Activated CD4-positive, CD25-positive, alpha-beta regulatory T cell (primary cell): ENCODE measurements at regions not wholly inside any gene's neighbourhood (a gene's known extent, or its start where the extent isn't known, plus 50 kb on each side); places are given as distances from the start of the nearest gene placed in this dataset.

Experiments
- DNase-seq, 4 experiments: peaks; one replicate each; lab custom pipeline; 2025; lab: John Stamatoyannopoulos, UW

DNA sequence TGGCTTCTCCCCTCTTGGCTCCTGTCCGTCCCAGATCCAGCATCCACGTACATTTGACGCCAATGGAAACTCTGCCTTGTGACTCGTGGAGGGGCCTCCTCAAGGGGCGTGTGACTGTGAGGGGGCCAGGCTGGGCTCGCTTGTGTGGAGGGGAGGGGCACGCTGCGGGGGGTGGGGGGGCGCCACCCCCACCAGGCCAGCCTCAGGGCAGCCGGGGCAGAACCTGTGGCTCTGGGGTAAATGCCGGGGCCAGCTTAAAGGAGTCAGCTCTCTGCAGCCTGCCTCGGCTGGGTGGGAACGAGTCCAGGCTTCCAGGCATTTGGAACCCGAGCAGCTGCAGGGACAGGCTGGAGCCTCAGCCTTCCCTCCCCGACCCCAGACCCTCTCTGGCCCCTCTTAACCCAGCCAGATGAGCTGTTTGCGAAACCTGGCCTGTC is 94.1 kb downstream of the SIK1 start:
- DNase-seq, result no peak

DNA sequence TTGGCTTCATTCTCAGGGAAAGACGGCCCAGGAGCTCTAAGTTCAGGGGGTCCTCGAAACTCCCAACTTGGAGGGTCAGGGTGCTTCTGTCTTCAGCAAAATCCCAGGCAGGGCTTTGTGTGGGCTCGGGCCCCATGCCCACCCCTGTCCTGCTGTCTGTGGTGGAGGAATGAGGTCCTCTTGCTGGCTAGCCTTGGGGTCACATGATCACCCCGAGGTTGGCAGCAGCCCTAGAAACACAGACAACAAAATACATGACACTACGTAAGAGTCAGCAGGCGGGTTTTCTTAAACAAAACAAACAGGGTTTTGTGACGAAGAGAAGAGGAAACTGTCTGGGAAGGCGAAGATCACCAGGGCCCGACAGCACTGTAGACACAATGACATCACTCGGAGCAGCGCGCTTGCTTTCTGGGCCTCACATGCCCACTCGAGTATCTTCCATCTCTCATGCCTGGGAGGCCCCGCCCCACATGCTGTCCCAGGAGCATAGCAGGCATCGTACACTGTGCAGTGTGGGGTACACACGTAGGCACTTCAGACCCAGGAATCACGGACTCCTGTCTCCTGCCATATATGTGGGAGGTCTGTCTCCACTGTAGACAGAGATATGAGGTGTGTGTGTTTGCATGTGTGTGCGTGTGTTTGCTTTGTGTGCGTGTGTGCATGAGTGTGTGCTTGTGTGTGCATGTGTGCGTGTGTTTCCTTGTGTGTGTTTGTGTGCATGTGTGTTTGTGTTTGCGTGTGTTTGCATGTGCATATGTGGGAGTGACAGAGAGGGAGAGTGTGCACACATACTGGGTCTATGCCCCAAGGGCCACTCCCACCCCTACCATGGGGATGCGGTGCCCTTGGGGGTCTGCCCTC is 94.7 kb downstream of the SIK1 start:
- no peak for DNase-seq

DNA sequence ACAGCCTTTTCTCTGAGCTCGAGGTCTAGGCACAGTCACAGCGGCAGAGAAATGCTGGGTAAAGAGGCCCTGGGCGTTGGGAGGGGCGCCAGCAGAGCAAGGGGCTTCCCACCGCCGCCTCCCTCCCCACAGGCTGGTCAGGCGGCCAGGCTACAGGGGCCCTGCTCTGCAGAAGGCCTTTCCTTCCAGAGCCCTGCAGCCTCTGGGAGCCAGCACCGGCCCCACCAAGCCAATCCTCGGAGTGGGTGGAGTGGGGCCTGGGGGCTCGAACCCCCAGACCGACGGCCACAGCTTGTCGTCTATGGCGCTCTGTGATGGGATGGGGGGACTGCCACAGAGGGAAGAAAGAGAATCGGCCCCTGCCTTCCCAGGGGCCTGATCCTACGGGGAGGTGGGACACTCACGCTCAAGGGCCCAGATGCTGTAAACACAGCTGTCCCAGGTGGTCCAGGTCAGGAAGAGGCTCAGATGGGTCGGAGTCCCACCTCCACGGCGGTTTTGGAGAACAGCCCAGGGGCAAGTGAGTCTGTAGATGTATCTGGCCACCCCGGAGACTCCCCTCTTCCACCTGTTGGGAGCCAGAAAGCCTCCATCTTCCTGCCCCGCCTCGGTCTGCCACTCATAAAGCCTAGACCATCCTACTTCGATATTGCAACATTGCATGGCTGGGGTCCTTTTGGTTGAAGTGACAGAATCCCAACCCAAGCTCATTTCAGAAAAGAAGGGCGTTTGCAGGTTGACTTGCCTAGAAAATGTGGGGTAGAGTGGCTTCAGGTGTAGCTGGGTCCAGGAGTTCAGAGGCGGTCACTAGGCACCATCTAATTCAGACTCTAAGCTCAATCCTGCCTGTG is 95.6 kb downstream of the SIK1 start:
- DNase-seq, result no peak

DNA sequence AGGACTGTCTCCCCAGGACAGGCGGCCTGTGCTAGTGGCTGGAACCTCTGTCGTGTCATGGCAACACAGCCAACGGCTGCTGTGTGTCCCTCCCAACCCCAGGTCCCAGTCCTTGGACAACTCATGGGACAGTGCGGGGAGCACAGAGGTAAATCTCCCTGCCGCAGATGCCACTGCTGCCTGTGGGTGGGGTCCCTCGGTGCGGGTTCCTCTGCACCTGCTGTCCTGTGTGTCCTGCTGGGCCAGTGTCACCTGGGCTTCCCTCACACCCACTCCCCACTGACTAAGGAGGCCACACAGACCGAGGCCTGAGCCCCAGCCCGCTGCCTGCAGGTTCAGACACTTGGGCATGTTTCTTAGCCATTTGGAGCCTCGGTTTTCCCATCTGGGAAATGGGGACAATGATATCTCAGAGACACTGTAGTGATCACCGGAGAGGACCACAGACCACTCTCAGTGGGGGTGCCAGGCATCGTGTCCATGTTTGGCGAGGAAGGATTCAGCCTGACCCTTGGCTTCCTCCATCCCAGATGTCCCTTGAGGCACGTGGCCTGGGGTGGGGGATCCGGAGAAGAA is 96.5 kb downstream of the SIK1 start:
- no peak for DNase-seq

DNA sequence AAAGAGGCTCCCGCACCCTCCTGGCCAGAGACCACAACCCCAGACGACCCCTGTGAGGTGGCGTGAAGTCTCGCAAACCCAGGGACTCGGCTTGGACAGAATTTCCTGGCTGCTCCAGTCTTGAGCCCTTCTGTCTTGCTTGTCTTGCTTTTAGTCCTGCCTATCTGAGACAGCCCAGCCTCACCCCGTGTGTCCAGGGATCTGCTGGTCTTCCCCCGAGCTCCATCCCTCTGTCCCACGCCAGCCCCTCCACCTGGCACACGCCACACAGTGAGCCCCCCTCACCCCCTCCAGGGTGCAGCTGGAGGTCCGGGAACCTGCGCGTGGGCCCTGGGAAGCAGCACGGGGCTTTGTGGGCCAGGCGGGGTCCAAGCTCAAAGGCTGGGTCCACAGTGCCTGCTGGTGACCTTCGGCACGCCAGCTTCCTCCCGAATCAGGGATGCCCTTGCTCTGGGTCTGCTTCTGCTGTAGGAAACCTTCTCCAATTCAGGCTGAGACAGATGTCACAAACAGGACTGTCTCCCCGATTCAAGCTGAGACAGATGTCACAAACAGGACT is 97.1 kb downstream of the SIK1 start:
- no peak for DNase-seq

DNA sequence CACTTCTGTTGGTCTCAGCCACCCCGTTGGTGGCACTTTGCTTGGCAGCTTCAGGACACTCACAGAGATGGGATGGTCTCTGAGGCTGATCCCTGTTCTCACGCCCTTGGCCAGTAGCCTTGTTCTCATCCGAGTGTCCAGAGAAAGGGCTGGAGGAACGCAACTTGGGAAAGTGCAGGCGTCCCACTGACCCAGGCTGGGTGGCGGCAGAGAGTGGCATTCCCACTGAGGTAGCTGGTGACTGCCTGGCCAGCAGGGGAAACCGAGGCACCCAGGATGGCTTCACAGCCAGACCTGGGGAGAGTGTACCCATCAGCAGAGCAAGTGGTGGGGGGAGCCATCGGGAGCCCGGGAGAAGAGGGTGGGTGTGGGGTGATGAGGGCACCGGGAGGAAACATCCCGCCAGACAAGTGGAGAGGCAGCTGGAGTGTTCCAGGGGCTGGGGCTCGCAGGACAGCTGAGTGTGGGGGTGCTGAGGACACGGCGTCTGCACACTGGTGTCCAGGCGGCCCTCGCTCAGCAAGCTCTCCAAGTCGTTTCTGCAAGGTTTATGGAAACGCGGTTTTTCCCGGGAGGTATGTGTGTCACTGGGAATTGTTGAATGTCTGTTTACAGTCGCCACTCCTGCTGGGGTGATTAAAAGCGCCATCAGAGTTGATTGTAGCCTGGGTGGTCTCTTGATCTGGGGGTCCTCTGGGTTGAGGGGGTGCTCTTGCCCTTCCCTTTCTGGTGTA is 97.8 kb downstream of the SIK1 start:
- no peak for DNase-seq

DNA sequence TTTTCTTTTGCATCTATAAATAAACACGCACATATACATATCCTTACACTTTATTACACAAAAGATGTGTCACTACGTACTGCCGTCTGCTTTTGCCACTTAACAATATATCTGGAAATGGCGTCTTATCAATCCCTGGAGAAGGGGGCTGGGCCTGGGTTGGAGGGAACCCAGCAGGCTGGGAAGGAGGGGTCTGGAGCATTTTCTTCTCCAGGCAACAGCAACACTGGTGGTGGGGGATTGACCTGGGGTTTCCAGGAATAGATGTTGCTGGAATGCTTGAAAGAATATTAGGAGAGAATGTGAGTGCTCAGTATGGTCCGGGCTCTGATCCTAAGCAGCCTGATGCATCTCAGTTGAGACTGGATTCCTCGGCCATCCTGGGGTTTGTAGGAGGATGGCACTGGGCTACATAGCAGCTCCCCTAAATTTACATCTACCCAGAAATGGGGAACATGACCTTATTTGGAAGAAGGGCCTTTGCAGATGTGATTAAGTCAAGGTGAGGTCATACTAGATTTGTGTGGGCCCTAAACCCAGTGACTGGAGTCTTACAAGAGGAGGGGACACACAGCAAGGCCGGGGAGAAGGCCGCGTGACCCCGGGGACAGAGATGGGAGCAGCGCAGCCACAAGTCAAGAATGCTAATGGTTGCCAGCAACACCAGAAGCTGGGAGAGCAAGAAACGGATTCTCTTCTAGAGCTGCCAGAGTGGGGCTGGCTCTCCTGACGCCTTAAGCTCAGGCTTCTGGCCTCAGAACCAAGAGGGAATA is 98.6 kb downstream of the SIK1 start:
- no peak for DNase-seq

DNA sequence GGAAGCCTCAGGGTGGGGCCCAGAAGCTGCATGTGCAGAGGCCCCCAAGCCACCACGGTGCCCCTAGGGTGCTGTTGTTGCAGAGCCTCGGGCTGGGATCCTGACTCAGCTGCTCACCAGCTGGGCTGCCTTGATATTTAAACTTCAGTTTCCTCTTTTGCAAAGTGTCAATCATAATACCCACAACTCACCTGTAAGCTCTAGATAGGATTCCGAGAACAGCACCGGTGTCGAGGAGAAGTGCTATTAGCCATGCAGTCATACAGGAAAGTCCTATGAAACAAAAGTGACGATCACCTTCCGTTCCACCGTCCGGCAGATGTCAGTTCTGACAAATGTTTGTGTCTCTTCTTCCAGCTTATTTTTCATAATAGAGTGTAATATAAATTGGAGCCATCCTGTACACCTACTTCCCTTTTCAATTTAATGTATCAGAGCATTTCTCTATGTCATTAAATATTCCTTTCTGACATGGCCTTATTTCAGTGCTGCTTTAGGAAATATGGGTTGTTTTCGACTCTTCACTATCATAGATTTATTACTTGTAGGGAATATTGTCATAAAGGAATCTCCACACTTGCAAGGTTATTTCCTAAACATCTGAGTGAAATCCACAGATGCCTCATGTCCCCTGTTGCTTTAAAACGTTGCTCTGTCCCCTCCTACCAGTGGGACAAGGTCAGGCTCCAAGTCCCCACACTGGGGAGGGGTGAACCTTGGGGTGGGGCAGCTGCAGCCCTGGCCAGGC is 100.8 kb downstream of the SIK1 start:
- no peak for DNase-seq

DNA sequence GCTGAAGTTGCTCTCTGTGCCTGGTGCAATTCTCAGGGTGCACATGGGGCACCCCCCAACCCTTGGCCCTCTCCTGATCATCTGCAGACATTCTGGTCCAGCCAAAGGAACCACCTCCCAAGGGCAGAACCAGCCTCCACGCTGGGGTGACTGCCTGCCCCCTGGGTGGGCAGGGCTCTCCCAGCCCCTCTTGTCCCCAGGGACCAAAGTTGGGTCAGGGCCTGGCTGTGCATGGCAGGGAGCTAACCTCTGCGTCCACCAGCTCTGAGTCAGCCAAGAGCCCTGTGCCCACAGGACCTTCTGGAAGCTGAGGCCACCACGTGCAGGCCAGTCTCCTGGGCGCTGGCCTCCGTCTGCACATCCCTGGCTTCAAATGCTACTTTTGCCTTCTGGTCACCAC is 101.9 kb downstream of the SIK1 start:
- no peak for DNase-seq

DNA sequence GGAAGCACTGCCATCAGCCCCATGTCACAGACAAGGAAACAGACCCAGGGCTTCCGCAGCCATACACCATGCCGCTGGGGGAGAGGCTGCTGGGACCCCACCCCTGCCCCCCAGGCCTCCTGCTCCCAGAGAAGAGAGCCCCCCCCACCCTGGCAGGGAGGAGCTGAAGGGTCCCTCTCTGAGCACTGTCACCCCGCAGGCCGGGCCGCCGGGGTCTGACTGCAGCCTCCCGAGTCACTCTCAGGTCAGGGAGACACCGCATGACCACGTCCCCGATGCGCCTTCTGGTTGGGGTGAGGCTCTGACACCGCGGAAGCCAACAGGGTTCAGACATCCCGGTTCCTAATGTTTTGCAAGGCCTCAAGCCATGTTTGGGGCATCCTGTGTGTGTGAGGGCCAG is 102.3 kb downstream of the SIK1 start:
- no peak for DNase-seq

DNA sequence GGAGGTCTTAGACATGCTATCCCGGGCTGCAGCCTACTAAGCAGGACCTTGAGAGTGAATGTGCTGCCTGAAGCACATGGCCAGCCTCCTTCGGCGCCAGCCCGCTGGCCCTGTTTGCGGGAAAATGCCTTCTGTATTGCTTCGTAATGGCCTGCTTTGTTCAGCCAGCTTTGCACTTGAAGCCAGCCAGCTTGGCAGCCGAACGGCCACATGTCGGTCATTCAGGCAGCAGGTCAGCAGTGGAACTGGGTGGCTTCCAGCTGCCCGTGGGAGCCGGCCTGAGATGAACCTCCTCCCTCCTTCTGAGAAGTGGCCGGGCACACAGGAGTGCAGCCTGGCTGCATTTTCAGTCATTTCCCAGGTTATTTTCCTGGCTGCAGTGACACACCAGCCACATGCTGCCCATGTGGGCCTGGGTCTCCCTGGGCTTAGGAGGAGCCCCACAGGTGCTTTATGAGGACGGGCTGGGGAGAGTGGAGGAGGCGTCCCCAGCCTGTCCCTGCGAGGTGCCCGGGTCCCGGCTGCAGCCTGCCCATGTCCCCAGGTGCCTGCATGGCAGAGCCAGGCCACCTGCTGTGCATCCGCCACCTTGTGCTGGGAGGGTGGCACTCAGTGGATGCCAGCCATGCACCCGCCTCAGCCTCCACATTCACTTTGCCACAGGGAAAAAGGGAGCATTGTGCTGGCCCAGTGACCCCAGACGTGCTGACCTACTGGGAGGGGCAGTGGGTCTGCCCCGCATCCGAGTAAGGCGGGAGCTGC is 103.5 kb downstream of the SIK1 start:
- DNase-seq, result no peak

DNA sequence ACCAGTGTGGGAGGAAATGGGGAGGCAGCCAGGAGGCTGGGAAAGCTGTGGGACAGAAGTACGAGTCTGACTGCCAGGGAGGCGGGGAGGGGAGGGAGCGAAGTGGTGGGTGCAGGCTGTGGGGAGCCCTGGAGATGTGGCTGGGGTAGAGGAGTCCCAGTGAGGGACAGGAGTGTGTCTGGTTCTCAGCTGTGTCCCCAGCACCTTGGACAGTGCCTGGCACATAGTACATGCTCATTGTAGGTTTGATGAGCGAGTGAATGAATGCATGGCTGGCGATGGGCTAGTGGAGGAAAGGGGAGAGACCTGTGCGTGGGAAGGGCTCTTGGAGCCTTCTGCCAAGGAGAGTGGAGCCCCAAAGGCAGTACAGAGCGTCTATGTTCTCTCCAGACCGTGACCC is 104.1 kb downstream of the SIK1 start:
- DNase-seq, result no peak

DNA sequence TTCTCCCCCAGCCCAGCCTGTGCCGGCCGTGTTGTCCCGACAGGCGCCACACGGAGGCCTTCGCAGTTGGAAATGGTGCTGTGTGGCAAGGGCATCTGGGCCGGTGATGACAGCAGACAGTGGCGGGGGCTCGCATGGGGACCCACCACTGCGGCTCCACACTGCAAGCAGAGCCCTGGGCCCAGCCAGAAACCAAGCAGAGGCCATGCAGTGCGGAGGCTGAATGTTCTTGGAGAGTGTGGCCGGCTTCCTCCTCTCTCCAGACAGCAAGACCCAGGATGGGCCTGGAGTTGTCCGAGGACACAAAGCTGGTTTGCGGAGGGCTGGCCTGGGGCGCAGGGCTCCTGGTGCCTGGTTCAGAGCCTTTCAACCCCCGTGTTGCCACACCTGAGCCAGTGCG is 104.6 kb downstream of the SIK1 start:
- no peak for DNase-seq

DNA sequence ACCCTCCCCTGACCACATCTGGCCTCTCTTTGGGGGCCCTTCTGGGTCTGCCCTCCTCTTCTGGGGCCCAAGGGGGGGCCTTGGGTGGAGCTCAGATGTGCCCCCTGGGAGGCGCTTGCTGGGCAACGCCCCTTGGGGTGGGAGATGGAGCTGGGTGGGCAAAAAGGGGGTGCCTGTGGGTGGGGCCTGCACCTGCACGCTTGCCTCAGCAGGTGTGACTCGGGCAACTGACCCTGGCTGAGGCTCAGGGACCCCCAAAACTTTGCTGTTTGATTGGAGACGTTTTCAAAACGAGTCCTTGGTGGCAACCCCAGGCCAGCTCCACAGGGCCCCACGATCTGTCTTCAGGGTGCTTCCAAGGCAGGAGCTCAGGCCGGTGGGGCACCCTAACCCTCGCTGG is 105.3 kb downstream of the SIK1 start:
- no peak for DNase-seq

DNA sequence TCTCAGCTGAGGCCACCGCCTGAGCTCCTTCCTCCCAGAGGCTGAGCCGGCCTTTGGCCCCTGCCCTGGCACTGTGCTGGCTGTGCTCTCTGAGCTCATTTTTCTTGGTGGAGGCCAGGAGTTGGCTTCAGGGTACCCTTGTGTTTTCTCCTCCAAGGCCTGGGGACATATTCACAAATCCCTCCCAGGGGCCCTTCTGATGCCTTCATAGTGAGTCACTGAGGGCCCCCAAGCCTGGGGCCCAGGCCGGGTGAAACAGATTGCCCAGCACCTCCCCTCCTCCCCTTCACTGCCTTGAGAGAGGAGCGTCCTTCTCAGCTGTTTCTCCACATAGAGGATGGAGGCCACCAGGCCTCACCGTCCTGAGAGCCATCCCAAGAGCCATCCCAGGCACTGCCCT is 105.8 kb downstream of the SIK1 start:
- no peak for DNase-seq

DNA sequence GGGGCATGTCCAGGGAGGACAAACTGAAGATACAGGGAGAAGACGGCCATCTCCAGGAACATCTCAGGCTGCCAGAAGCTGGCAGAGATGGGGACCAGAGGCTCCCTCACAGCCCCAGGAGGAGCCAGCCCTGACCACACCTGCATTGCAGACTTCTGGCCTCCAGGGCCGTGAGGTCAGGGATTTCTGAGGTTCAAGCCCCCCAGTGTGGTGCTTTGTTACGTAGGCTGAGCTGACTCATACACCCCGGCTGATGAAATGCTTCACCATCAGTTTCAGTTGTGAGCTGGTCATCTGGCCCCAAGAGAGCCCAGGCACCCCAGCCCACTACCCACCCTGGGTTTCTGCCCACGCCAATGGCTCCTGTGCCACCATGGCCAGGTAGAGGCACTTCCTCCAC is 106.4 kb downstream of the SIK1 start:
- DNase-seq, result no peak

DNA sequence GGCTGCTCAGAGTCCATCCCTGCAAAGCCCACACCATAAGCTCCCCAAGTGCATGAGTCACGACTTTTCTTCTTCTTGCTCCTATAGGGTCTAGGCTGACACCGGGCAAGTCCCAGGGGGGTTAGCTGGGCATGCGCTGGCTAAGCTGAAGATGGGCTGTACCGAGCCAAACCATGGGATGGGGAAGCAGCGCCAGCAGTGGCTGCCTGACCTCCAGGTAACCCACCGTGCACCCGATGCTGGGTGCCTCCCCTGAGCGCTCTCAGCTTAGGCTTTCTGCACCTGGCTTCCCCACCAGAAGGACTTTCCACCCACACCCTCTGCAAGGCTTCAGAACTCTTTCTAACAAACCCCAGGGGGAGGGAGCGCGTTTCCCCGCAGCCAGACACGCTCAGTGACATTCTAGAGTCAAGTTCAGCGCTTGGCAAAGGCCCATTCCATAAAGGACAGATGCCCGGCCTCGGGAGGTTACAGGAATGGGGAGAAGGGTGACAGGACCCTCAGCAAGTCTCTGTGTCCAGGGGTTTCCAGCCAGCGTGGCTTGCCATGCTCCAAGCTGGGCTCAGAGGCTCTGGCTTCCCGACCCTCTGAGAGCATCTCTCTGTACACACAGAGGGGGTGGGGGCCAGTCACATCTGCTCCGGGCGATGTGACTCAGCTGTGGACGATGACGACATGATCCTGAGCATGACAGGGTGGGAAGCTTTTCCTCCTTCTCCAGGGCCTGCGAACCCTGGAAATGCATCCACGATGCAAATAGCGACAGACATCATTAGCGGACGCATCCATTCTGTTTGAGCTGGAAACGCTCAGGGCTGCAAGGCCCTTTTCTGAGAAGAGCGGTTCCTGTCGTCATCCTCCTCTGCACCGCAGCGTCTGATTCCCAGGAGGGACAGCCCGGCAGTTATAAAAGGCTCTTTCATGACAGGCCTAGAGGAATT is 107.8 kb downstream of the SIK1 start:
- no peak for DNase-seq

DNA sequence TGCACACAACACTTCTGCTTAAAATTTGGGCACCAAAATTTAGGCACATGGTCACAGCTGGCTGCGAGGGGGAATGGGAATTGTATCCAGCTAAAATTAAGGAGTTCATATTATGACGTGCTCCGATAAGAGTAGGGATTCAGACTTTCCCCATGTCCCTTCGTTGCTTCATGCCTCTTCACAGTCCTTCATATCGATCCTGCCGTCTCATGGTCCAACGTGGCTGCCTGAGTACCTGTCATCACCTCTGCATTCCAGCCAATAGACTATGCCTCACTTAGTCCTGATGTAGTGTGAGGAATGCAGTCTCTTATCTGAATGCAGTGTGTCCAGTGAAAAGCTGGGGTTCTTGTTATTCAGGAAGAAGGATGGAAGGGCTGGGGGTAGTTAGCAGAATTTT is 108.6 kb downstream of the SIK1 start:
- DNase-seq, result no peak
